ENCODE measurements at regions not wholly inside any gene's neighbourhood (a gene's known extent, or its start where the extent isn't known, plus 50 kb on each side); places are given as distances from the start of the nearest gene placed in this dataset.

GRCh38 chr15:93180128-93180527, 91.1 kb upstream of the RGMA start:
- H3K4me1 Mint-ChIP-seq, result no peaks in the 10 kb centered on the region
- ATAC-seq (ENCODE audit: low read depth) (no peak), DNase-seq (no peak)
- no peak for TF ChIP-seq CTCF (IDR thresholded peaks at IDR 0.05)
- peaks cover 5% of the 10 kb centered on the region for H3K27me3 Mint-ChIP-seq
- ChIA-PET POLR2A (no interaction called here), CTCF (no interaction called here)
- H3K4me3 Mint-ChIP-seq, result no peak overlapping the region
- no peak overlapping the region for H3K27ac Mint-ChIP-seq
- no peaks in the 10 kb centered on the region for H3K9me3 Mint-ChIP-seq
- intact Hi-C loops (cut with micrococcal nuclease), result no loop called here
- no peaks in the 10 kb centered on the region for H3K36me3 Mint-ChIP-seq (ENCODE audit: low read depth)

- ATAC-seq (ENCODE audit: low read depth) (no peak), DNase-seq (no peak)
- ChIA-PET CTCF (no interaction called here), POLR2A (no interaction called here)
- H3K9me3 Mint-ChIP-seq, result no peaks in the 10 kb centered on the region
- no peaks in the 10 kb centered on the region for H3K4me1 Mint-ChIP-seq
- no peak overlapping the region for H3K27ac Mint-ChIP-seq
- peaks cover 5% of the 10 kb centered on the region for H3K27me3 Mint-ChIP-seq
- no peak for TF ChIP-seq CTCF (IDR thresholded peaks at IDR 0.05)
- no peak overlapping the region for H3K4me3 Mint-ChIP-seq
- intact Hi-C loops (cut with micrococcal nuclease), result no loop called here
- H3K36me3 Mint-ChIP-seq (ENCODE audit: low read depth), result no peaks in the 10 kb centered on the region
These were observed 90.7 kb upstream of the RGMA start for GRCh38 chr15:93179700-93180102.

GRCh38 chr15:93179072-93179471, 90.1 kb upstream of the RGMA start:
- Mint-ChIP-seq H3K9me3 (no peaks in the 10 kb centered on the region), H3K36me3 (ENCODE audit: low read depth) (no peaks in the 10 kb centered on the region), H3K4me1 (no peaks in the 10 kb centered on the region), H3K27ac (no peak overlapping the region), H3K27me3 (peaks cover 5% of the 10 kb centered on the region), H3K4me3 (no peak overlapping the region)
- CTCF ChIA-PET, result no interaction called here
- TF ChIP-seq CTCF (IDR thresholded peaks at IDR 0.05), result no peak
- intact Hi-C loops (cut with micrococcal nuclease), result no loop called here
- ATAC-seq (ENCODE audit: low read depth) (no peak), DNase-seq (no peak)
- POLR2A ChIA-PET, result no interaction called here

GRCh38 chr15:93178371-93178770, 89.4 kb upstream of the RGMA start:
- H3K9me3 Mint-ChIP-seq, result peaks cover 2% of the 10 kb centered on the region
- no peaks in the 10 kb centered on the region for H3K36me3 Mint-ChIP-seq (ENCODE audit: low read depth)
- no peak for DNase-seq
- ChIA-PET CTCF (no interaction called here), POLR2A (no interaction called here)
- intact Hi-C loops (cut with micrococcal nuclease), result no loop called here
- no peak overlapping the region for H3K4me3 Mint-ChIP-seq
- no peak for ATAC-seq (ENCODE audit: low read depth)
- H3K27ac Mint-ChIP-seq, result no peak overlapping the region
- TF ChIP-seq CTCF (IDR thresholded peaks at IDR 0.05), result no peak
- no peaks in the 10 kb centered on the region for H3K4me1 Mint-ChIP-seq
- peaks cover 5% of the 10 kb centered on the region for H3K27me3 Mint-ChIP-seq

GRCh38 chr15:93176065-93176464, 87.1 kb upstream of the RGMA start:
- intact Hi-C loops (cut with micrococcal nuclease), result no loop called here
- Mint-ChIP-seq H3K27ac (no peak overlapping the region), H3K4me3 (no peak overlapping the region), H3K9me3 (peaks cover 2% of the 10 kb centered on the region), H3K27me3 (peaks cover 12% of the 10 kb centered on the region), H3K4me1 (no peaks in the 10 kb centered on the region), H3K36me3 (ENCODE audit: low read depth) (no peaks in the 10 kb centered on the region)
- DNase-seq (no peak), ATAC-seq (ENCODE audit: low read depth) (no peak)
- TF ChIP-seq CTCF (IDR thresholded peaks at IDR 0.05), result no peak
- CTCF ChIA-PET, result no interaction called here
- POLR2A ChIA-PET, result no interaction called here

All from activated B cell treated with CpG ODN at 0.5 μM for 24 hours (primary cell).